Lung (tissue), 11 donors: ENCODE measurements at regions not wholly inside any gene's neighbourhood (a gene's known extent, or its start where the extent isn't known, plus 50 kb on each side); places are given as distances from the start of the nearest gene placed in this dataset.
"Not testable (repeated sequence)": the region's sequence is repeated elsewhere in the genome, so short reads cannot be mapped to it uniquely, and the experiment has no call there.

ENCODE experiments used
- ATAC-seq: fragments of 200-7000 bp; cut with Tn5 transposase; one replicate; pipeline ENCODE4 v1.9.1; 2020; ENCODE audit warnings: moderate number of reproducible peaks; ENCODE audit not compliant: insufficient read depth, low FRiP score
- DNase-seq, 3 donors: peaks; one replicate each; pipeline ENCODE4 v3.0.0-alpha.2; 2013 to 2017
- H3K27ac ChIP-seq, 2 donors: one replicate each; pipeline ENCODE4 v1.5.1; 2013; ENCODE audit warnings: mild to moderate bottlenecking in 2 of 2, moderate library complexity in 2 of 2, control low read depth in 1 of 2, inconsistent platforms in 1 of 2, low read depth in 1 of 2, low read length in 1 of 2
- H3K27me3 ChIP-seq, 3 donors: one replicate each; pipeline ENCODE4 v1.5.1; 2013; ENCODE audit warnings: low read length in 2 of 3; ENCODE audit not compliant: control insufficient read depth in 3 of 3, insufficient read depth in 3 of 3
- H3K36me3 ChIP-seq, 4 donors: one replicate each; pipeline ENCODE4 v1.5.1; 2013; ENCODE audit warnings: low read length in 4 of 4, mild to moderate bottlenecking in 1 of 4, moderate library complexity in 1 of 4; ENCODE audit not compliant: control insufficient read depth in 4 of 4, insufficient read depth in 4 of 4
- H3K4me1 ChIP-seq, 5 donors: one replicate each; pipeline ENCODE4 v1.5.1; 2013; ENCODE audit warnings: low read length in 5 of 5, mild to moderate bottlenecking in 2 of 5, moderate library complexity in 1 of 5; ENCODE audit not compliant: control insufficient read depth in 5 of 5, insufficient read depth in 5 of 5
- H3K4me3 ChIP-seq: one replicate; pipeline ENCODE4 v1.5.1; 2013; ENCODE audit warnings: mild to moderate bottlenecking, control low read depth, moderate library complexity
- H3K9ac ChIP-seq, 2 donors: one replicate each; pipeline ENCODE4 v1.5.1; 2013; ENCODE audit warnings: low read length in 2 of 2, control low read depth in 1 of 2; ENCODE audit not compliant: insufficient read depth in 1 of 2
- H3K9me3 ChIP-seq, 4 donors: one replicate each; pipeline ENCODE4 v1.5.1; 2013; ENCODE audit warnings: low read length in 3 of 4, mild to moderate bottlenecking in 1 of 4, moderate library complexity in 1 of 4; ENCODE audit not compliant: control insufficient read depth in 4 of 4, insufficient read depth in 3 of 4
- CTCF ChIP-seq: IDR thresholded peaks from 2 replicates; pipeline ENCODE4 v1.5.1; 2012; ENCODE audit warnings: mild to moderate bottlenecking; ENCODE audit errors: control extremely low read depth, extremely low read depth
- WGBS, 2 donors: extraction: QIAGEN DNeasy Blood & Tissue Kit; methylation state at CpG; one replicate each; pipeline ENCODE4 v1.1.7; 2013; 5-methylcytosine and 5-hydroxymethylcytosine counted together
- donor health status: control.
- donor health status: control.
- donor health status: Bipolar disorder and iron deficiency.
- donor health status: healthy.
- donor health status: DM: yes; HTN: yes; CAD: no.

- H3K9ac ChIP-seq = no peak overlapping the region
- H3K9me3 ChIP-seq = no peaks in the 10 kb centered on the region
- H3K4me3 ChIP-seq = no peak overlapping the region
- H3K27ac ChIP-seq = no peak overlapping the region
- H3K36me3 ChIP-seq = peaks cover 0 to 1% (median 0%) of the 10 kb centered on the region in 4 donors
- ATAC-seq = no peak
- no peak for DNase-seq
- peaks cover 0 to 4% (median 0%) of the 10 kb centered on the region in 5 donors for H3K4me1 ChIP-seq
- TF ChIP-seq CTCF = no peak
- WGBS, 2 donors = 93 to 97% methylated on average over 1 of the region's 1 CpG
- no peaks in the 10 kb centered on the region for H3K27me3 ChIP-seq
These were observed 53.7 kb upstream of the SPTBN2 start for GRCh38 chr11:66782726-66783125.

- H3K4me1 ChIP-seq, H3K36me3 ChIP-seq, DNase-seq, H3K27me3 ChIP-seq, ATAC-seq, H3K4me3 ChIP-seq, H3K9ac ChIP-seq, H3K9me3 ChIP-seq, H3K27ac ChIP-seq: not testable (repeated sequence)
- WGBS, 2 donors = 94 to 96% methylated on average over 3 to 4 of the region's 4 CpGs
These were observed 50.6 kb upstream of the SPTBN2 start for GRCh38 chr11:66779651-66780050.
